ENCODE measurements at regions not wholly inside any gene's neighbourhood (a gene's known extent, or its start where the extent isn't known, plus 50 kb on each side); places are given as distances from the start of the nearest gene placed in this dataset.
"Not testable (repeated sequence)": the region's sequence is repeated elsewhere in the genome, so short reads cannot be mapped to it uniquely, and the experiment has no call there.

- H3K4me3 Mint-ChIP-seq: no peak overlapping the region
- no peak for ATAC-seq
- no peak for DNase-seq
- H3K9me3 Mint-ChIP-seq: peaks cover 8% of the 10 kb centered on the region
- no peaks in the 10 kb centered on the region for H3K27me3 Mint-ChIP-seq (ENCODE audit: low read depth)
- peaks cover 30% of the 10 kb centered on the region for H3K4me1 Mint-ChIP-seq (ENCODE audit: low read depth)
- H3K36me3 Mint-ChIP-seq (ENCODE audit: insufficient read depth): no peaks in the 10 kb centered on the region
These were observed 52.8 kb upstream of the IKZF1 start for GRCh38 chr7:50251765-50252164.

GRCh38 chr7:50246551-50246950 is 58.0 kb upstream of the IKZF1 start:
- ATAC-seq: no peak
- H3K9me3 Mint-ChIP-seq: peaks cover 21% of the 10 kb centered on the region
- no peaks in the 10 kb centered on the region for H3K36me3 Mint-ChIP-seq (ENCODE audit: insufficient read depth)
- H3K4me1 Mint-ChIP-seq (ENCODE audit: low read depth): peaks cover 12% of the 10 kb centered on the region
- H3K27me3 Mint-ChIP-seq (ENCODE audit: low read depth): no peaks in the 10 kb centered on the region
- DNase-seq: no peak
- no peak overlapping the region for H3K4me3 Mint-ChIP-seq

DNA sequence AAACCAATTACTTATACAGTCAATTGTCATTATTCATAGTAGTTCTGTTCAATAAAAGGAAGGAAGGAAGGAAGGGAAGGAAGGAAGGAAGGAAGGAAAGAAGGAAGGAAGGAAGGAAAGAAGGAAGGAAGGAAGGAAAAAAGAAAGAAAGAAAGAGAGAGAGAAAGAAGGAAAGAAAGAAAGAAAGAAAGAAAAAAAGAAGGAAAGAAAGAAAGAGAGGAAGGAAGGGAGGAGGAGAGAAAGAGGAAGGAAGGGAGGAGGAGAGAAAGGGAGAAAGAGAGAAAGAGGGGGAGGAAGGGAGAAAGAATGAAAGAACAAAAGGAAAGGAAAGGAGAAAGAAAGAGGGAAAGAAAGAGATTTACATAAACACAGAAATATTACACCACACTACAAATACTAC is 62.4 kb upstream of the IKZF1 start:
- not testable (repeated sequence) for ATAC-seq; H3K27me3 Mint-ChIP-seq (ENCODE audit: low read depth); H3K4me3 Mint-ChIP-seq; H3K36me3 Mint-ChIP-seq (ENCODE audit: insufficient read depth); DNase-seq
- Mint-ChIP-seq H3K4me1 (ENCODE audit: low read depth) (peaks cover 17% of the 10 kb centered on the region), H3K9me3 (peaks cover 29% of the 10 kb centered on the region)

DNA sequence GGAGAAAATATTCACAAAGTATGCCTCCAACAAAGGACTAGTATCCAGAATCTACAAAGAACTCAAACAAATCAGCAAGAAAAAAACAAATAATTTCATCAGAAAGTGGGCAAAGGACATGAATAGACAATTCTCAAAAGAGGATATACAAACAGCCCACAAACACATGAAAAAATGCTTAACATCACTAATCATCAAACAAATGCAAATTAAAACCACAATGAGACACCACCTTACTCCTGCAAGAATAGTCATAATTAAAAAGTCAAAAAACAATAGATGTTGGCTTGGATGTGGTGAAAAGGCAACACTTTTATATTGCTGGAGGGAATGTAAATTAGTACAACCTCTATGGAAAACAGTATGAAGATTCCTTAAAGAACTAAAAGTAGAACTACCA is 63.8 kb upstream of the IKZF1 start:
- H3K36me3 Mint-ChIP-seq (ENCODE audit: insufficient read depth); H3K4me3 Mint-ChIP-seq; DNase-seq; H3K27me3 Mint-ChIP-seq (ENCODE audit: low read depth): not testable (repeated sequence)
- peaks cover 21% of the 10 kb centered on the region for H3K4me1 Mint-ChIP-seq (ENCODE audit: low read depth)
- peak; percentile 34 to 59 for ATAC-seq
- H3K9me3 Mint-ChIP-seq: peaks cover 24% of the 10 kb centered on the region

- DNase-seq (no peak), ATAC-seq (no peak)
- Mint-ChIP-seq H3K4me3 (no peak overlapping the region), H3K9me3 (peaks cover 8% of the 10 kb centered on the region), H3K36me3 (ENCODE audit: insufficient read depth) (no peaks in the 10 kb centered on the region), H3K4me1 (ENCODE audit: low read depth) (peaks cover 33% of the 10 kb centered on the region), H3K27me3 (ENCODE audit: low read depth) (no peaks in the 10 kb centered on the region)
These were observed 74.6 kb upstream of the IKZF1 start for GRCh38 chr7:50229964-50230363.

DNA sequence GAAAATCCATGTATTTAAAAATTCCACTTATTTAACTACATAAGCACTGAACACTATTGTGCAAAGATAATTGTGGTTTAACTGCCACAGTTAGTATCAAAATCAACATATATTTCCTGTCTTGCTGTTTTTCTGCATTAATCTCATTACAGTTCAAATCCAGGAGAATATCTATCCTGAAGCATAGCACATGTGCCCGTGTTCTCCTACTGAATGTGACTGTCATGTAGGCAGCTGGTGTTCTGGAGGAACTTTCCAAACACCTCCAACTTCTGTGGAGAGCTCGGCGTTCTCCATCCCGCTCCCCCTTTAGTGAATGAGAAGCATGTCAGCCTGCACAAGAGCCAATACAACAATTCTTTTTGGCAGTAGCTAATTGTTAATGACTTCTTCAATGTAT is 76.4 kb upstream of the IKZF1 start:
- Mint-ChIP-seq H3K27me3 (ENCODE audit: low read depth) (no peaks in the 10 kb centered on the region), H3K4me3 (peak overlapping the region; percentile 63), H3K4me1 (ENCODE audit: low read depth) (peaks cover 33% of the 10 kb centered on the region), H3K9me3 (peaks cover 12% of the 10 kb centered on the region), H3K36me3 (ENCODE audit: insufficient read depth) (no peaks in the 10 kb centered on the region)
- no peak for ATAC-seq
- no peak for DNase-seq

GRCh38 chr7:50227726-50228125 is 76.8 kb upstream of the IKZF1 start:
- H3K4me3 Mint-ChIP-seq: peak overlapping the region; percentile 63
- peaks cover 12% of the 10 kb centered on the region for H3K9me3 Mint-ChIP-seq
- H3K27me3 Mint-ChIP-seq (ENCODE audit: low read depth): no peaks in the 10 kb centered on the region
- peaks cover 33% of the 10 kb centered on the region for H3K4me1 Mint-ChIP-seq (ENCODE audit: low read depth)
- H3K36me3 Mint-ChIP-seq (ENCODE audit: insufficient read depth): no peaks in the 10 kb centered on the region
- DNase-seq (no peak), ATAC-seq (no peak)

DNA sequence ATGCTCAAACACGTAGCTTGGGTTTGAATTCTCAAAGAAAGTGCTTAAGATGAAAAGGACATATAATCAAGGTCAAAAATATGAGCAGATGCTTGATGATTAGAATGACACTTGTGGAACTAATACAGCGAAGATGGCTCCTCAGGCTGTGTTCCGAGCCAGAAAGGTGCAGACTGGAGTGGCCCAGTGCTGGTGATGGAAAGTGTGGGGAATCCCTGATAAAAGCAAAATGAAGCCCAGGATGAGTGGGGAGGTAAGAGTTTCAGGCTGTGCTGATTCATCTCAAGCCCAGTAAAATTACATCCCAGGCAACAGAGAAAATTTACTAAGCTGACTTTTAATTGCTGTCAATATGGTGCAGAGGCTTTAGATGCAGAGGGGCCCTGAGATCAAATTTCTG is 77.8 kb upstream of the IKZF1 start:
- Mint-ChIP-seq H3K36me3 (ENCODE audit: insufficient read depth) (peaks cover 1% of the 10 kb centered on the region), H3K4me3 (peak overlapping the region; percentile 41), H3K4me1 (ENCODE audit: low read depth) (peaks cover 33% of the 10 kb centered on the region), H3K27me3 (ENCODE audit: low read depth) (no peaks in the 10 kb centered on the region), H3K9me3 (peaks cover 19% of the 10 kb centered on the region)
- peak; percentile 92 to 95 for ATAC-seq
- DNase-seq: no peak

DNA sequence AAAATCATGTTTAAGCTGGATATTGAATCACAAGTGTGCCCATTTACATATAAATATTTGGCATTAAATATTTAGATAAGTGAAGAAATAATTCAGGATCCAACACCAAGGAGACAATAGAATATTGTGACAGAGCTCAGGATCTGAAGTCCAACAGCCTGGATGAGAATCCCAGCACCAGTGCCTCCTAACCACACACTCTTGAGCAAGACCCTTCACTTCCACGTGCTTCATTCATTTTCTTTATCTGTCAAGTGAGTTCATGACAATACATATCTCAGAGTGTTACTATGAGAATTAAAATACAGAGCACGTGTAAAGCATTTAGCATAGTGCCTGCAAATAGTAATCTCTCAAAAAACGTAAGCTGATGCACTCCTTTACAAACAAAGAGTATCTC is 78.4 kb upstream of the IKZF1 start:
- peaks cover 33% of the 10 kb centered on the region for H3K4me1 Mint-ChIP-seq (ENCODE audit: low read depth)
- H3K4me3 Mint-ChIP-seq: peak overlapping the region; percentile 41
- peaks cover 20% of the 10 kb centered on the region for H3K9me3 Mint-ChIP-seq
- no peaks in the 10 kb centered on the region for H3K27me3 Mint-ChIP-seq (ENCODE audit: low read depth)
- DNase-seq (no peak), ATAC-seq (peak in 1 of 2 donors; percentile 12)
- H3K36me3 Mint-ChIP-seq (ENCODE audit: insufficient read depth): peaks cover 1% of the 10 kb centered on the region

DNA sequence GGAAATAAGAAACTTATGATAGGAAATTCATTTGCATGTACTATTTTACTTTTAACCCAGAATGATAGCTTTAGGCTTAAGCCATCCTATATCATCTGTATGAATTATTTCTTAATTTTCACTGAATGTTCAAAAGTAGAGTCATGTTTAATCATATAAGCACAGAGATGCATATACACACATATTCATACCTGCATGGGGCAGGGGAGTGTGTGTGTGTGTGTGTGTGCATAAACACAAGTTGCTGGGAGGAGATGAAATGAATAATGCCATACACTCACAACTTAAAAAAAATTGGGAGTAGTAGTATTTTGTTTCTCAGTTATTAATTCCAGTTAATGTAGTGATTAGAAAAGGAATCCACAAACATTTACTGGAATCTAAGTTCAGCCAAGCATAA is 83.1 kb upstream of the IKZF1 start:
- ATAC-seq (no peak), DNase-seq (no peak)
- H3K27me3 Mint-ChIP-seq (ENCODE audit: low read depth): no peaks in the 10 kb centered on the region
- H3K4me3 Mint-ChIP-seq: no peak overlapping the region
- peaks cover 17% of the 10 kb centered on the region for H3K9me3 Mint-ChIP-seq
- H3K36me3 Mint-ChIP-seq (ENCODE audit: insufficient read depth): peaks cover 6% of the 10 kb centered on the region
- H3K4me1 Mint-ChIP-seq (ENCODE audit: low read depth): peaks cover 29% of the 10 kb centered on the region

- DNase-seq (no peak), ATAC-seq (no peak)
- Mint-ChIP-seq H3K4me1 (ENCODE audit: low read depth) (peaks cover 30% of the 10 kb centered on the region), H3K4me3 (no peak overlapping the region), H3K9me3 (peaks cover 17% of the 10 kb centered on the region), H3K36me3 (ENCODE audit: insufficient read depth) (peaks cover 6% of the 10 kb centered on the region), H3K27me3 (ENCODE audit: low read depth) (no peaks in the 10 kb centered on the region)
These were observed 83.5 kb upstream of the IKZF1 start for GRCh38 chr7:50221028-50221427.

DNA sequence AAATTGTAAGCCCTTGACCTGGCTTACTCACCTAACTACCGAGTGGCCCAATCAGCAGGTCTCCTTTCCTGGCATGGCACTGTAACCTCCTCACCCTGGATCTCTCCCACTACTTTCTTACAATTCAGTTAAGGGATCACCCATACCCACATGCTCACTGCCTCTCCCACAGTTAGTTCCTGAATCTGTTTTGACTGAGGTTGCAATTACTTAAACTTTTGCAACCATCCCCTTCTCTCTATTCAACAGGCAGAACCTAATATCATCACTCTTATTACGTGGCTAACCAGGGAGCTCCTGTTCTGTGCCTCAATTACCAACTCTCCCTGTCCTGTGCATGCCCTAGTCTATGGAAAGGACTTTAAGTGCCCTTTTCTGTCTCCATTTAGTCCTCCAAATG is 84.2 kb upstream of the IKZF1 start:
- H3K9me3 Mint-ChIP-seq: peaks cover 17% of the 10 kb centered on the region

GRCh38 chr7:50217821-50218281 is 86.7 kb upstream of the IKZF1 start:
- ATAC-seq: no peak
- no peak overlapping the region for H3K4me3 Mint-ChIP-seq
- H3K4me1 Mint-ChIP-seq (ENCODE audit: low read depth): peaks cover 52% of the 10 kb centered on the region

More for the DNA sequence above, 84.2 kb upstream of the IKZF1 start:
- peaks cover 6% of the 10 kb centered on the region for H3K36me3 Mint-ChIP-seq (ENCODE audit: insufficient read depth)
- H3K27me3 Mint-ChIP-seq (ENCODE audit: low read depth): no peaks in the 10 kb centered on the region
- peaks cover 32% of the 10 kb centered on the region for H3K4me1 Mint-ChIP-seq (ENCODE audit: low read depth)
- DNase-seq (no peak), ATAC-seq (no peak)
- no peak overlapping the region for H3K4me3 Mint-ChIP-seq

DNA sequence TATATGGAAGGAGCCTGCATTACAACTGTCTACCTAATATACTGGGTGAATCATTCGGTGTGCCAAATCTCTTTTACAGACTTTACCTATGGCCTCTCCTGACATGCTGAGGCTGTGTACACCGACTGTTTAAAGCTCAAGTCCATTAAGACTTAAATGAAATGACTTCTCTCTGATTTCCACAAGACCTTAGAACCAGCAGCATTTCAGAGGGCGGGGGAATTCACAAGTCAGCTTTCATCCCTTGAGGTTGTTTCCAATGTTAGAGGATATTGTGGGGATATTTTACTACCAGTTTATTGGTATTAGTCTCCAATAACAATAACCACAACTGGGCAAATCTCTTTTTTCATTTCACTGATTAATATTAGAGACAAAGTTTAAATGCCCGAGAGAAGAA is 87.1 kb upstream of the IKZF1 start:
- H3K36me3 Mint-ChIP-seq (ENCODE audit: insufficient read depth): peaks cover 6% of the 10 kb centered on the region
- H3K9me3 Mint-ChIP-seq: peaks cover 11% of the 10 kb centered on the region
- H3K4me1 Mint-ChIP-seq (ENCODE audit: low read depth): peaks cover 56% of the 10 kb centered on the region
- H3K27me3 Mint-ChIP-seq (ENCODE audit: low read depth): no peaks in the 10 kb centered on the region
- H3K4me3 Mint-ChIP-seq: no peak overlapping the region
- no peak for DNase-seq
- no peak for ATAC-seq

More at GRCh38 chr7:50217821-50218281, 86.7 kb upstream of the IKZF1 start:
- no peak for DNase-seq
- H3K27me3 Mint-ChIP-seq (ENCODE audit: low read depth): no peaks in the 10 kb centered on the region
- H3K9me3 Mint-ChIP-seq: peaks cover 13% of the 10 kb centered on the region
- peaks cover 6% of the 10 kb centered on the region for H3K36me3 Mint-ChIP-seq (ENCODE audit: insufficient read depth)

DNA sequence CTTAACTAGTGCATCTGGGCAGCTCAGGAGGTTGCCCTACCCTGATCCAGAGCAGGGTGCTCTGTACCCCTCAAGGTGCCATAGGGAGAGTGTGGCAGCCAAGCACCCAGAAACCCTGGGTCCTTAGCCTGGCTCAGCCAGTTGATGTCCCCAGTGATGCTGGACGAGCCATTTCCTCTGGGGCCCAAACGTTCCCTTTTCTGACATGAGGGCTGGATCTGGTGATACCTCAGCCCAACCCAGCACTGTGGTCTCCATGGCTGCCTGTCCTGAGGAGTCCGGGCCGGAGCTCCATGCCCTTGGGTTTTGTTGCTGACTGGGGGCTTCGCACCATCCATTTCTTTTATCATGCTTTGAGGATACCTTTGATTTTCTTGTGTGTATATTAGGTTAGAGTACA is 87.9 kb upstream of the IKZF1 start:
- Mint-ChIP-seq H3K9me3 (peaks cover 5% of the 10 kb centered on the region), H3K4me3 (no peak overlapping the region), H3K36me3 (ENCODE audit: insufficient read depth) (peaks cover 5% of the 10 kb centered on the region), H3K27me3 (ENCODE audit: low read depth) (no peaks in the 10 kb centered on the region), H3K4me1 (ENCODE audit: low read depth) (peaks cover 64% of the 10 kb centered on the region)
- no peak for ATAC-seq
- no peak for DNase-seq

DNA sequence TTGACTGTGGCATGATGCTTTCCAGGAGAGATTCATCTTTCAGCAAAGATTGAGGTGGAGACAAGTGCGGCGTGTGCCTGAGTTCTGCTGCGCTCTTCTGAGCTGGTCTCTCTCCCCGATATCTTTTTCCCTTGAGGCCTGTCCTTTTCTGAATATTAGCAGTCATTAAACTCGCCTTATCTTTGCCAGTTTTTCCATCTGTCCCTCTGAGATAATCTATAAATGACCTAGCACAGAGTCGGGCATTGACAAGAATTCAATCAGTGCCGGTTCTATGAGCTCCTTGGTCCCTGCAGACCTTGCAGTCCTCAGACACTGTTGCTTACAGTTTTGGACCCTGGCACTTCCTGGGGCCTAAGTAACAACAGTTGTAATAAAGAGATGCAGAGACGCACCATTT is 89.7 kb upstream of the IKZF1 start:
- no peaks in the 10 kb centered on the region for H3K27me3 Mint-ChIP-seq (ENCODE audit: low read depth)

More for the DNA sequence above, 89.7 kb upstream of the IKZF1 start:
- H3K9me3 Mint-ChIP-seq: no peaks in the 10 kb centered on the region
- H3K36me3 Mint-ChIP-seq (ENCODE audit: insufficient read depth): no peaks in the 10 kb centered on the region
- peaks cover 79% of the 10 kb centered on the region for H3K4me1 Mint-ChIP-seq (ENCODE audit: low read depth)
- ATAC-seq (no peak), DNase-seq (no peak)
- no peak overlapping the region for H3K4me3 Mint-ChIP-seq
